ENCODE measurements at regions not wholly inside any gene's neighbourhood (a gene's known extent, or its start where the extent isn't known, plus 50 kb on each side); places are given as distances from the start of the nearest gene placed in this dataset.

DNA sequence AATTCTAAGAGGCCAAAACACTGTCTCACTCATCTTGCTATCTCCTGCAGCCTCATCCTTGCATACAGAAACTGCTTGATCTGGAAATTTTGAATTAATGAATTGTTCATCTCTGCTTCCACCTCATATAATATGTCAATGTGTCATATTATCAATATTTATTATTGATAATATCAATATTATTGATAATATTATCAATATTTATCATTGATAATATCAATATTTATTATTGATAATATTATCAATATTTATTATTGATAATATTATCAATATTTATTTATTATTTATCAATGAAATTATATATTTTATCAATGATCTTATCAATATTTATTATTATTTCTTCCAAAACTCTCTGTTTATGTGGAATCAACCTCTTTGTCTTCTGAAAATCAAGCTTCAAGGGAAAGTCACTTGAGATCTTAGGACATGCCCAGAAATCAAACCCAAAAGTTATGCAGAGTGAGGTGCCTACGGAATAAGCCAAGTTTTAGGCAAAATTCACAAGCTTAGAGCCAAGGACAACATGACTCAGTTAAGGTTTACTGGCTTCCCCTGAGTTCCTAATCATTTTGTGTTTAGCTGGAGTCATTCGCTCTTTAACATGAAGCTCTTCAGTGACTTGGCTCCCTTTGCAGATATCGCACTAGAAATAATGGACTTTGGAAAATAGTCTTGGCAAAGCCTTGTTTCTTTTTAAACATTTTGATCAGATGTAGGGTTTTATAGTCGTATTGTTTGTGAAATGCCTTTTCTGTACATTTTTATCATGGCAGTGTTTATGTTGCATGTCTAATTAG lies 297.1 kb upstream of the RARB start:
- Histone ChIP-seq H4K20me1 (replicated peaks; ENCODE audit: insufficient read depth) (no peaks in the 10 kb centered on the region), H3K36me3 (ENCODE audit: insufficient read depth) (no peaks in the 10 kb centered on the region; the same call in 1 of the 2 replicates), H3K27me3 (ENCODE audit: insufficient read depth) (no peaks in the 10 kb centered on the region), H3K9me2 (ENCODE audit: insufficient read depth) (no peaks in the 10 kb centered on the region), H3K4me2 (no peak overlapping the region), H3K4me3 (no peak overlapping the region), H3K27ac (ENCODE audit: low read depth) (no peak overlapping the region), H2AFZ (no peak overlapping the region), H3K79me2 (replicated peaks; ENCODE audit: insufficient read depth) (no peaks in the 10 kb centered on the region), H3F3A (replicated peaks; ENCODE audit: low read depth) (no peaks in the 10 kb centered on the region), H3K4me1 (ENCODE audit: insufficient read depth) (no peaks in the 10 kb centered on the region)
- TF ChIP-seq, protein P1, sequence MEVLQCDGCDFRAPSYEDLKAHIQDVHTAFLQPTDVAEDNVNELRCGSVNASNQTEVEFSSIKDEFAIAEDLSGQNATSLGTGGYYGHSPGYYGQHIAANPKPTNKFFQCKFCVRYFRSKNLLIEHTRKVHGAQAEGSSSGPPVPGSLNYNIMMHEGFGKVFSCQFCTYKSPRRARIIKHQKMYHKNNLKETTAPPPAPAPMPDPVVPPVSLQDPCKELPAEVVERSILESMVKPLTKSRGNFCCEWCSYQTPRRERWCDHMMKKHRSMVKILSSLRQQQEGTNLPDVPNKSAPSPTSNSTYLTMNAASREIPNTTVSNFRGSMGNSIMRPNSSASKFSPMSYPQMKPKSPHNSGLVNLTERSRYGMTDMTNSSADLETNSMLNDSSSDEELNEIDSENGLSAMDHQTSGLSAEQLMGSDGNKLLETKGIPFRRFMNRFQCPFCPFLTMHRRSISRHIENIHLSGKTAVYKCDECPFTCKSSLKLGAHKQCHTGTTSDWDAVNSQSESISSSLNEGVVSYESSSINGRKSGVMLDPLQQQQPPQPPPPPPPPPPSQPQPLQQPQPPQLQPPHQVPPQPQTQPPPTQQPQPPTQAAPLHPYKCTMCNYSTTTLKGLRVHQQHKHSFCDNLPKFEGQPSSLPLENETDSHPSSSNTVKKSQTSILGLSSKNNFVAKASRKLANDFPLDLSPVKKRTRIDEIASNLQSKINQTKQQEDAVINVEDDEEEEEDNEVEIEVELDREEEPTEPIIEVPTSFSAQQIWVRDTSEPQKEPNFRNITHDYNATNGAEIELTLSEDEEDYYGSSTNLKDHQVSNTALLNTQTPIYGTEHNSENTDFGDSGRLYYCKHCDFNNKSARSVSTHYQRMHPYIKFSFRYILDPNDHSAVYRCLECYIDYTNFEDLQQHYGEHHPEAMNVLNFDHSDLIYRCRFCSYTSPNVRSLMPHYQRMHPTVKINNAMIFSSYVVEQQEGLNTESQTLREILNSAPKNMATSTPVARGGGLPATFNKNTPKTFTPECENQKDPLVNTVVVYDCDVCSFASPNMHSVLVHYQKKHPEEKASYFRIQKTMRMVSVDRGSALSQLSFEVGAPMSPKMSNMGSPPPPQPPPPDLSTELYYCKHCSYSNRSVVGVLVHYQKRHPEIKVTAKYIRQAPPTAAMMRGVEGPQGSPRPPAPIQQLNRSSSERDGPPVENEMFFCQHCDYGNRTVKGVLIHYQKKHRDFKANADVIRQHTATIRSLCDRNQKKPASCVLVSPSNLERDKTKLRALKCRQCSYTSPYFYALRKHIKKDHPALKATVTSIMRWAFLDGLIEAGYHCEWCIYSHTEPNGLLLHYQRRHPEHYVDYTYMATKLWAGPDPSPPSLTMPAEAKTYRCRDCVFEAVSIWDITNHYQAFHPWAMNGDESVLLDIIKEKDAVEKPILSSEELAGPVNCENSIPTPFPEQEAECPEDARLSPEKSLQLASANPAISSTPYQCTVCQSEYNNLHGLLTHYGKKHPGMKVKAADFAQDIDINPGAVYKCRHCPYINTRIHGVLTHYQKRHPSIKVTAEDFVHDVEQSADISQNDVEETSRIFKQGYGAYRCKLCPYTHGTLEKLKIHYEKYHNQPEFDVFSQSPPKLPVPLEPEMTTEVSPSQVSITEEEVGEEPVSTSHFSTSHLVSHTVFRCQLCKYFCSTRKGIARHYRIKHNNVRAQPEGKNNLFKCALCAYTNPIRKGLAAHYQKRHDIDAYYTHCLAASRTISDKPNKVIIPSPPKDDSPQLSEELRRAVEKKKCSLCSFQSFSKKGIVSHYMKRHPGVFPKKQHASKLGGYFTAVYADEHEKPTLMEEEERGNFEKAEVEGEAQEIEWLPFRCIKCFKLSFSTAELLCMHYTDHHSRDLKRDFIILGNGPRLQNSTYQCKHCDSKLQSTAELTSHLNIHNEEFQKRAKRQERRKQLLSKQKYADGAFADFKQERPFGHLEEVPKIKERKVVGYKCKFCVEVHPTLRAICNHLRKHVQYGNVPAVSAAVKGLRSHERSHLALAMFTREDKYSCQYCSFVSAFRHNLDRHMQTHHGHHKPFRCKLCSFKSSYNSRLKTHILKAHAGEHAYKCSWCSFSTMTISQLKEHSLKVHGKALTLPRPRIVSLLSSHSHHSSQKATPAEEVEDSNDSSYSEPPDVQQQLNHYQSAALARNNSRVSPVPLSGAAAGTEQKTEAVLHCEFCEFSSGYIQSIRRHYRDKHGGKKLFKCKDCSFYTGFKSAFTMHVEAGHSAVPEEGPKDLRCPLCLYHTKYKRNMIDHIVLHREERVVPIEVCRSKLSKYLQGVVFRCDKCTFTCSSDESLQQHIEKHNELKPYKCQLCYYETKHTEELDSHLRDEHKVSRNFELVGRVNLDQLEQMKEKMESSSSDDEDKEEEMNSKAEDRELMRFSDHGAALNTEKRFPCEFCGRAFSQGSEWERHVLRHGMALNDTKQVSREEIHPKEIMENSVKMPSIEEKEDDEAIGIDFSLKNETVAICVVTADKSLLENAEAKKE (CRISPR knock-in tag; IDR thresholded peaks at IDR 0.05), result no peak
- TF ChIP-seq POLR2AphosphoS5 (IDR thresholded peaks at IDR 0.05; ENCODE audit: low read depth), result no peak
- TF ChIP-seq EZH2 (IDR thresholded peaks at IDR 0.05; ENCODE audit: low read depth, unreplicated experiment), result no peak
- TF ChIP-seq, protein P2, sequence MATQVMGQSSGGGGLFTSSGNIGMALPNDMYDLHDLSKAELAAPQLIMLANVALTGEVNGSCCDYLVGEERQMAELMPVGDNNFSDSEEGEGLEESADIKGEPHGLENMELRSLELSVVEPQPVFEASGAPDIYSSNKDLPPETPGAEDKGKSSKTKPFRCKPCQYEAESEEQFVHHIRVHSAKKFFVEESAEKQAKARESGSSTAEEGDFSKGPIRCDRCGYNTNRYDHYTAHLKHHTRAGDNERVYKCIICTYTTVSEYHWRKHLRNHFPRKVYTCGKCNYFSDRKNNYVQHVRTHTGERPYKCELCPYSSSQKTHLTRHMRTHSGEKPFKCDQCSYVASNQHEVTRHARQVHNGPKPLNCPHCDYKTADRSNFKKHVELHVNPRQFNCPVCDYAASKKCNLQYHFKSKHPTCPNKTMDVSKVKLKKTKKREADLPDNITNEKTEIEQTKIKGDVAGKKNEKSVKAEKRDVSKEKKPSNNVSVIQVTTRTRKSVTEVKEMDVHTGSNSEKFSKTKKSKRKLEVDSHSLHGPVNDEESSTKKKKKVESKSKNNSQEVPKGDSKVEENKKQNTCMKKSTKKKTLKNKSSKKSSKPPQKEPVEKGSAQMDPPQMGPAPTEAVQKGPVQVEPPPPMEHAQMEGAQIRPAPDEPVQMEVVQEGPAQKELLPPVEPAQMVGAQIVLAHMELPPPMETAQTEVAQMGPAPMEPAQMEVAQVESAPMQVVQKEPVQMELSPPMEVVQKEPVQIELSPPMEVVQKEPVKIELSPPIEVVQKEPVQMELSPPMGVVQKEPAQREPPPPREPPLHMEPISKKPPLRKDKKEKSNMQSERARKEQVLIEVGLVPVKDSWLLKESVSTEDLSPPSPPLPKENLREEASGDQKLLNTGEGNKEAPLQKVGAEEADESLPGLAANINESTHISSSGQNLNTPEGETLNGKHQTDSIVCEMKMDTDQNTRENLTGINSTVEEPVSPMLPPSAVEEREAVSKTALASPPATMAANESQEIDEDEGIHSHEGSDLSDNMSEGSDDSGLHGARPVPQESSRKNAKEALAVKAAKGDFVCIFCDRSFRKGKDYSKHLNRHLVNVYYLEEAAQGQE (IDR thresholded peaks at IDR 0.05; ENCODE audit: unreplicated experiment), result no peak
- no peak for TF ChIP-seq CREB1 (CRISPR knock-in tag; IDR thresholded peaks at IDR 0.05; ENCODE audit: low read depth)
- no peak for TF ChIP-seq JUNB (IDR thresholded peaks at IDR 0.05; ENCODE audit: unreplicated experiment)
- TF ChIP-seq ZNF114 (CRISPR knock-in tag; IDR thresholded peaks at IDR 0.05), result no peak
- no peak for TF ChIP-seq STAT1 (IDR thresholded peaks at IDR 0.05; ENCODE audit: unreplicated experiment)
- TF ChIP-seq ZNF331 (CRISPR knock-in tag; IDR thresholded peaks at IDR 0.05; ENCODE audit: low read depth), result no peak
- TF ChIP-seq, protein P3, sequence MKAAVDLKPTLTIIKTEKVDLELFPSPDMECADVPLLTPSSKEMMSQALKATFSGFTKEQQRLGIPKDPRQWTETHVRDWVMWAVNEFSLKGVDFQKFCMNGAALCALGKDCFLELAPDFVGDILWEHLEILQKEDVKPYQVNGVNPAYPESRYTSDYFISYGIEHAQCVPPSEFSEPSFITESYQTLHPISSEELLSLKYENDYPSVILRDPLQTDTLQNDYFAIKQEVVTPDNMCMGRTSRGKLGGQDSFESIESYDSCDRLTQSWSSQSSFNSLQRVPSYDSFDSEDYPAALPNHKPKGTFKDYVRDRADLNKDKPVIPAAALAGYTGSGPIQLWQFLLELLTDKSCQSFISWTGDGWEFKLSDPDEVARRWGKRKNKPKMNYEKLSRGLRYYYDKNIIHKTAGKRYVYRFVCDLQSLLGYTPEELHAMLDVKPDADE (IDR thresholded peaks at IDR 0.05), result no peak
- TF ChIP-seq NANOG (IDR thresholded peaks at IDR 0.05; ENCODE audit: borderline replicate concordance), result no peak
- TF ChIP-seq, protein P4, sequence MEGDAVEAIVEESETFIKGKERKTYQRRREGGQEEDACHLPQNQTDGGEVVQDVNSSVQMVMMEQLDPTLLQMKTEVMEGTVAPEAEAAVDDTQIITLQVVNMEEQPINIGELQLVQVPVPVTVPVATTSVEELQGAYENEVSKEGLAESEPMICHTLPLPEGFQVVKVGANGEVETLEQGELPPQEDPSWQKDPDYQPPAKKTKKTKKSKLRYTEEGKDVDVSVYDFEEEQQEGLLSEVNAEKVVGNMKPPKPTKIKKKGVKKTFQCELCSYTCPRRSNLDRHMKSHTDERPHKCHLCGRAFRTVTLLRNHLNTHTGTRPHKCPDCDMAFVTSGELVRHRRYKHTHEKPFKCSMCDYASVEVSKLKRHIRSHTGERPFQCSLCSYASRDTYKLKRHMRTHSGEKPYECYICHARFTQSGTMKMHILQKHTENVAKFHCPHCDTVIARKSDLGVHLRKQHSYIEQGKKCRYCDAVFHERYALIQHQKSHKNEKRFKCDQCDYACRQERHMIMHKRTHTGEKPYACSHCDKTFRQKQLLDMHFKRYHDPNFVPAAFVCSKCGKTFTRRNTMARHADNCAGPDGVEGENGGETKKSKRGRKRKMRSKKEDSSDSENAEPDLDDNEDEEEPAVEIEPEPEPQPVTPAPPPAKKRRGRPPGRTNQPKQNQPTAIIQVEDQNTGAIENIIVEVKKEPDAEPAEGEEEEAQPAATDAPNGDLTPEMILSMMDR (conservative IDR thresholded peaks at IDR 0.05; ENCODE audit: low read depth in 2 of 2), result no peak
- H3K9me3 Mint-ChIP-seq, result peaks cover 21% of the 10 kb centered on the region
- no peaks in the 10 kb centered on the region for H3K27me3 Mint-ChIP-seq (ENCODE audit: insufficient read depth, low read depth, poor library complexity)
- no peaks in the 10 kb centered on the region for H3K4me1 Mint-ChIP-seq
- H3K27ac Mint-ChIP-seq, result no peak overlapping the region
- no peak overlapping the region for H3K4me3 Mint-ChIP-seq
- no peak for ATAC-seq
- no peak for DNase-seq (ENCODE audit: low spot score)
- peaks cover 19% of the 10 kb centered on the region; the same call in 2 of the 3 replicates for H3K36me3 Mint-ChIP-seq (ENCODE audit: low read depth)
